Adrenal gland (tissue), 9 donors: ENCODE measurements at regions not wholly inside any gene's neighbourhood (a gene's known extent, or its start where the extent isn't known, plus 50 kb on each side); places are given as distances from the start of the nearest gene placed in this dataset.

Experiments
- DNase-seq, 7 donors: peaks; one replicate each; pipeline ENCODE4 v3.0.0-alpha.2; 2019 to 2020
- H3K27ac ChIP-seq, 5 donors: fragments of 200-600 bp; sonication (generic) in 4 of 5; 1 replicate in 3 of 5; 2 replicates in 2 of 5; pipeline versions ENCODE4 v1.5.1 to v1.8.0; 2016 to 2020; ENCODE audit warnings: mild to moderate bottlenecking in 1 of 5
- H3K27me3 ChIP-seq: fragments of 200-600 bp; 2 replicates; pipeline ENCODE4 v1.8.0; 2021
- H3K36me3 ChIP-seq, 2 donors: fragments of 200-600 bp; replicated peaks in 1 of 2; 1 replicate in 1 of 2; 2 replicates in 1 of 2; pipeline versions ENCODE4 v1.5.1 to v1.8.0; 2018 to 2022
- H3K4me1 ChIP-seq, 2 donors: fragments of 200-600 bp; replicated peaks in 1 of 2; 1 replicate in 1 of 2; 2 replicates in 1 of 2; pipeline versions ENCODE4 v1.5.1 to v1.8.0; 2018 to 2021
- H3K4me3 ChIP-seq, 4 donors: fragments of 200-600 bp; sonication (generic) in 3 of 4; one replicate each; pipeline ENCODE4 v1.5.1; 2016 to 2018
- H3K9me3 ChIP-seq, 3 donors: fragments of 200-600 bp; sonication (generic) in 1 of 3; replicated peaks in 1 of 3; 1 replicate in 2 of 3; 2 replicates in 1 of 3; pipeline versions ENCODE4 v1.5.1 to v1.8.0; 2016 to 2021
- POLR2A ChIP-seq, 2 donors: fragments of 450-650 bp; IDR thresholded peaks; one replicate each; pipeline ENCODE4 v1.6.1; 2017; ENCODE audit warnings: antibody characterized with exemption in 2 of 2, mild to moderate bottlenecking in 2 of 2, moderate library complexity in 1 of 2
- WGBS, 4 donors: extraction: QIAGEN DNeasy Blood & Tissue Kit in 2 of 4; methylation state at CpG; one replicate each; pipeline versions ENCODE4 v1.1.5 to v1.1.7; 2013 to 2017; 5-methylcytosine and 5-hydroxymethylcytosine counted together
- intact Hi-C, 2 donors: fragments of 100-400 bp; cut with DNase I; formaldehyde crosslinking; loops; one replicate each; pipeline versions ENCODE4 v1.14.1 to v1.15.0; 2022 to 2023
- TF ChIP-seq, protein P1 (sequence below), 6 experiments: fragments of 450-650 bp in 4 of 6; fragments of 200-600 bp in 2 of 6; sonication (generic) in 1 of 6; IDR thresholded peaks; 1 replicate in 5 of 6; 2 replicates in 1 of 6; pipeline versions ENCODE4 v1.5.1 to v1.8.0; 2016 to 2021; ENCODE audit warnings: antibody characterized with exemption in 6 of 6, mild to moderate bottlenecking in 2 of 6, moderate library complexity in 1 of 6
- donor health status: healthy with polysubstance abuse.
- donor health status: Bipolar disorder and iron deficiency.
- donor health status: DM: yes; HTN: yes; CAD: no.
- donor health status: DM: no; HTN: no; CAD: no.
- donor health status: DM: no; HTN: no; CAD: no.

DNA sequence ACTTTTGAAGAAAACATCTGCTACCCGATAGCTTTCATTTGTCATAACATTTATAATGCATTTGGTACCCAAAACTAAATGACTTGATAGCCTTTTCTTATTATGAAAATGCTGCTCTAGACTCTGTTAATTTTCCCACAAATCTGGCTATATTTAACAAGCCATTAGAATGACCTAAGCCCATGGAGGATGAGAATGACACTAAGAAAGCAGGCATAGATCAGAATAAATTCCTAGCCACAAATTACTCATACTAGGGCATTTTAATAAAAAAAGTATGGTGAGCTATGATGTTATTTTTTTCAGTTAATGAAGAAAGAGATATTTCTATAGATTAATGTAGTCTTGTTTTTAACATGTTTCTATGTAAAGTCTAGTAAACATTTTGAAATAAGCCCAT is 1728.3 kb downstream of the SUCLG1 start:
- intact Hi-C loops, result no loop called here
- no peak for DNase-seq
- 86 to 97% (median 92%) methylated on average over 1 of the region's 1 CpG for WGBS, 4 donors
- TF ChIP-seq, protein P1, sequence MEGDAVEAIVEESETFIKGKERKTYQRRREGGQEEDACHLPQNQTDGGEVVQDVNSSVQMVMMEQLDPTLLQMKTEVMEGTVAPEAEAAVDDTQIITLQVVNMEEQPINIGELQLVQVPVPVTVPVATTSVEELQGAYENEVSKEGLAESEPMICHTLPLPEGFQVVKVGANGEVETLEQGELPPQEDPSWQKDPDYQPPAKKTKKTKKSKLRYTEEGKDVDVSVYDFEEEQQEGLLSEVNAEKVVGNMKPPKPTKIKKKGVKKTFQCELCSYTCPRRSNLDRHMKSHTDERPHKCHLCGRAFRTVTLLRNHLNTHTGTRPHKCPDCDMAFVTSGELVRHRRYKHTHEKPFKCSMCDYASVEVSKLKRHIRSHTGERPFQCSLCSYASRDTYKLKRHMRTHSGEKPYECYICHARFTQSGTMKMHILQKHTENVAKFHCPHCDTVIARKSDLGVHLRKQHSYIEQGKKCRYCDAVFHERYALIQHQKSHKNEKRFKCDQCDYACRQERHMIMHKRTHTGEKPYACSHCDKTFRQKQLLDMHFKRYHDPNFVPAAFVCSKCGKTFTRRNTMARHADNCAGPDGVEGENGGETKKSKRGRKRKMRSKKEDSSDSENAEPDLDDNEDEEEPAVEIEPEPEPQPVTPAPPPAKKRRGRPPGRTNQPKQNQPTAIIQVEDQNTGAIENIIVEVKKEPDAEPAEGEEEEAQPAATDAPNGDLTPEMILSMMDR (IDR thresholded peaks at IDR 0.05), result no peak
- no peak for TF ChIP-seq POLR2A (IDR thresholded peaks at IDR 0.05)
- H3K9me3 ChIP-seq, result no peaks in the 10 kb centered on the region
- H3K27me3 ChIP-seq, result no peaks in the 10 kb centered on the region
- no peak overlapping the region for H3K4me3 ChIP-seq
- H3K27ac ChIP-seq, result no peak overlapping the region
- H3K36me3 ChIP-seq, result no peaks in the 10 kb centered on the region
- H3K4me1 ChIP-seq, result no peaks in the 10 kb centered on the region

DNA sequence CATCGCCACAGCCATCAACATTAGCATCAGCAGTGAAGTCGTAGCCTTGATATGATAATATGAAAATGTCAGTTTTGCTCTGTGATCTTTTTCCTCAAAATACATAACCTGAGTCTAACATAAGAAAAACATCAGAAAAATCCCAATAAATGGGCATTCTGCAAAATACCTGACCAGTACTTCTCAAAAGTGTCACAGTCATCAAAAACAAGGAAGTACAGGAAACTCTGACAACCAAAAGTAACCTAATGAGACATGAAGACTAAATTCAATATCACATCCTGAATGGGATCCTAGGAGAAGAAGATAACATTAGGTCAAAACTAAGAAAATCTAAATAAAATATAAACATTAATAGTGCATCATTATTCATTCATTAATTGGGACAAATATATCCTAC is 1731.0 kb downstream of the SUCLG1 start:
- no peaks in the 10 kb centered on the region for H3K27me3 ChIP-seq
- 78 to 86% (median 79%) methylated on average over 2 of the region's 2 CpGs for WGBS, 4 donors
- intact Hi-C loops, result no loop called here
- TF ChIP-seq, protein P1 (IDR thresholded peaks at IDR 0.05), result no peak
- TF ChIP-seq POLR2A (IDR thresholded peaks at IDR 0.05), result no peak
- H3K4me3 ChIP-seq, result no peak overlapping the region
- H3K27ac ChIP-seq, result no peak overlapping the region
- no peaks in the 10 kb centered on the region for H3K9me3 ChIP-seq
- H3K4me1 ChIP-seq, result no peaks in the 10 kb centered on the region
- no peak for DNase-seq
- H3K36me3 ChIP-seq, result no peaks in the 10 kb centered on the region

- 53 to 72% (median 63%) methylated on average over 2 of the region's 2 CpGs for WGBS, 4 donors
- TF ChIP-seq, protein P1 (IDR thresholded peaks at IDR 0.05), result no peak
- no peak for TF ChIP-seq POLR2A (IDR thresholded peaks at IDR 0.05)
- Histone ChIP-seq H3K9me3 (no peaks in the 10 kb centered on the region), H3K27ac (no peak overlapping the region), H3K4me3 (no peak overlapping the region), H3K4me1 (no peaks in the 10 kb centered on the region), H3K27me3 (no peaks in the 10 kb centered on the region), H3K36me3 (no peaks in the 10 kb centered on the region)
- no peak for DNase-seq
- intact Hi-C loops, result no loop called here
Measured at GRCh38 chr2:82708681-82709080, 1750.4 kb downstream of the SUCLG1 start.

DNA sequence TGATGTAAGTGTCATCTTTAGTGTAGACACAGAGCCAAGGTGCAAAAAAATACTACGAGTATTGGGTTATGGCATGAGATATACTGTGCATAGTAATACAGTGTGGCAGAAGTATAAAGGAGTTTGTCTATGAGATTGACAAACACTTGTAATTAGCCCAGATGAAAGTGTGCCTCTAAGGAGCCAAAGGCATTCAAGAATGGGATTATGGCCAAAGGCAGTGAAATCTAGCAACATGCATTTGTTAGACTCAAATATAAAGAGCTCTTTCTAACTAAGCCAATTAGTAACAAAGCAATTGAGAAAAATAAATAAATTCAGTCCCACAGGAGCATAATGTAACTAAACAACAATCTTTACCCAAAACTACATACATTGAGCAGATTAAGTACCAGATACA is 1761.8 kb downstream of the SUCLG1 start:
- H3K9me3 ChIP-seq, result no peaks in the 10 kb centered on the region
- intact Hi-C loops, result no loop called here
- no peak for DNase-seq
- no peak overlapping the region for H3K4me3 ChIP-seq
- no peaks in the 10 kb centered on the region for H3K4me1 ChIP-seq
- no peaks in the 10 kb centered on the region for H3K27me3 ChIP-seq
- 61 to 91% (median 78%) methylated on average over 1 of the region's 1 CpG for WGBS, 4 donors
- H3K36me3 ChIP-seq, result no peaks in the 10 kb centered on the region
- H3K27ac ChIP-seq, result no peak overlapping the region
- TF ChIP-seq POLR2A (IDR thresholded peaks at IDR 0.05), result no peak
- TF ChIP-seq, protein P1 (IDR thresholded peaks at IDR 0.05), result no peak
